Smooth muscle cell (in vitro differentiated cells): ENCODE measurements at regions not wholly inside any gene's neighbourhood (a gene's known extent, or its start where the extent isn't known, plus 50 kb on each side); places are given as distances from the start of the nearest gene placed in this dataset.

Source experiments
- DNase-seq: peaks from one replicate; lab custom pipeline; 2025; ENCODE audit not compliant: unreplicated experiment; lab: John Stamatoyannopoulos, UW
- H2AFZ ChIP-seq: fragments of 200-600 bp; sonication (generic); 2 replicates; pipeline ENCODE4 v1.6.0; 2016; ENCODE audit warnings: antibody characterized with exemption, low read depth, mild to moderate bottlenecking
- H3F3A ChIP-seq: fragments of 200-600 bp; sonication (generic); 2 replicates; pipeline ENCODE4 v1.6.0; 2017; ENCODE audit warnings: antibody characterized with exemption, low read depth
- H3K27ac ChIP-seq: fragments of 200-600 bp; sonication (generic); 2 replicates; pipeline ENCODE4 v1.5.1; 2016; ENCODE audit warnings: low read depth, mild to moderate bottlenecking
- H3K27me3 ChIP-seq: fragments of 200-600 bp; sonication (generic); 2 replicates; pipeline ENCODE4 v1.6.1; 2016; ENCODE audit warnings: low read depth, mild to moderate bottlenecking
- H3K36me3 ChIP-seq: fragments of 200-600 bp; sonication (generic); 2 replicates; pipeline ENCODE4 v1.5.1; 2016; ENCODE audit warnings: low read depth
- H3K4me1 ChIP-seq: fragments of 200-600 bp; sonication (generic); 2 replicates; pipeline ENCODE4 v1.5.1; 2016; ENCODE audit warnings: low read depth
- H3K4me2 ChIP-seq: fragments of 200-600 bp; sonication (generic); 2 replicates; pipeline ENCODE4 v1.6.0; 2016; ENCODE audit warnings: mild to moderate bottlenecking
- H3K4me3 ChIP-seq: fragments of 200-600 bp; sonication (generic); 2 replicates; pipeline ENCODE4 v1.5.1; 2016; ENCODE audit warnings: mild to moderate bottlenecking
- H3K79me2 ChIP-seq: fragments of 200-600 bp; sonication (generic); 2 replicates; pipeline ENCODE4 v1.6.0; 2016; ENCODE audit warnings: low read depth, mild to moderate bottlenecking
- H3K9ac ChIP-seq: fragments of 200-600 bp; sonication (generic); 2 replicates; pipeline ENCODE4 v1.6.0; 2016; ENCODE audit warnings: low read depth
- H3K9me3 ChIP-seq: fragments of 200-600 bp; sonication (generic); replicated peaks from 2 replicates; pipeline ENCODE4 v1.5.1; 2016; ENCODE audit warnings: low read depth
- H4K20me1 ChIP-seq: fragments of 200-600 bp; sonication (generic); 2 replicates; pipeline ENCODE4 v1.6.0; 2016; ENCODE audit warnings: low read depth
- WGBS: methylation state at CpG from one replicate; pipeline ENCODE4 v1.1.7; 2016; ENCODE audit warnings: low lambda C conversion rate; 5-methylcytosine and 5-hydroxymethylcytosine counted together
- TF ChIP-seq, protein P1 (sequence below): fragments of 200-600 bp; sonication (generic); IDR thresholded peaks from 2 replicates; pipeline ENCODE4 v1.5.1; 2017; ENCODE audit warnings: borderline replicate concordance, mild to moderate bottlenecking, antibody characterized with exemption; ENCODE audit not compliant: insufficient read depth, poor library complexity, severe bottlenecking

- Histone ChIP-seq H3K79me2 (no peaks in the 10 kb centered on the region), H3K4me2 (no peak overlapping the region), H3K27me3 (no peaks in the 10 kb centered on the region), H3K27ac (no peak overlapping the region), H4K20me1 (no peaks in the 10 kb centered on the region), H3K9me3 (no peaks in the 10 kb centered on the region), H3K4me1 (no peaks in the 10 kb centered on the region), H3K9ac (no peak overlapping the region), H3K4me3 (no peak overlapping the region), H2AFZ (no peak overlapping the region), H3K36me3 (no peaks in the 10 kb centered on the region), H3F3A (no peaks in the 10 kb centered on the region)
- DNase-seq: no peak
- TF ChIP-seq, protein P1, sequence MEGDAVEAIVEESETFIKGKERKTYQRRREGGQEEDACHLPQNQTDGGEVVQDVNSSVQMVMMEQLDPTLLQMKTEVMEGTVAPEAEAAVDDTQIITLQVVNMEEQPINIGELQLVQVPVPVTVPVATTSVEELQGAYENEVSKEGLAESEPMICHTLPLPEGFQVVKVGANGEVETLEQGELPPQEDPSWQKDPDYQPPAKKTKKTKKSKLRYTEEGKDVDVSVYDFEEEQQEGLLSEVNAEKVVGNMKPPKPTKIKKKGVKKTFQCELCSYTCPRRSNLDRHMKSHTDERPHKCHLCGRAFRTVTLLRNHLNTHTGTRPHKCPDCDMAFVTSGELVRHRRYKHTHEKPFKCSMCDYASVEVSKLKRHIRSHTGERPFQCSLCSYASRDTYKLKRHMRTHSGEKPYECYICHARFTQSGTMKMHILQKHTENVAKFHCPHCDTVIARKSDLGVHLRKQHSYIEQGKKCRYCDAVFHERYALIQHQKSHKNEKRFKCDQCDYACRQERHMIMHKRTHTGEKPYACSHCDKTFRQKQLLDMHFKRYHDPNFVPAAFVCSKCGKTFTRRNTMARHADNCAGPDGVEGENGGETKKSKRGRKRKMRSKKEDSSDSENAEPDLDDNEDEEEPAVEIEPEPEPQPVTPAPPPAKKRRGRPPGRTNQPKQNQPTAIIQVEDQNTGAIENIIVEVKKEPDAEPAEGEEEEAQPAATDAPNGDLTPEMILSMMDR: no peak
- WGBS: 50% methylated on average over 2 of the region's 2 CpGs
These were observed 496.5 kb downstream of the TOX3 start for GRCh38 chr16:52050418-52050817.

- no peak overlapping the region for H3K4me3 ChIP-seq
- no peaks in the 10 kb centered on the region for H3K9me3 ChIP-seq
- H3F3A ChIP-seq: no peaks in the 10 kb centered on the region
- H3K9ac ChIP-seq: no peak overlapping the region
- H2AFZ ChIP-seq: no peak overlapping the region
- WGBS: 60% methylated on average over 2 of the region's 2 CpGs
- no peaks in the 10 kb centered on the region for H4K20me1 ChIP-seq
- TF ChIP-seq, protein P1: no peak
- no peak overlapping the region for H3K27ac ChIP-seq
- H3K36me3 ChIP-seq: no peaks in the 10 kb centered on the region
- no peaks in the 10 kb centered on the region for H3K4me1 ChIP-seq
- H3K27me3 ChIP-seq: peaks cover 3% of the 10 kb centered on the region
- no peak overlapping the region for H3K4me2 ChIP-seq
- no peak for DNase-seq
- H3K79me2 ChIP-seq: no peaks in the 10 kb centered on the region
These were observed 511.5 kb downstream of the TOX3 start for GRCh38 chr16:52035436-52035835.

DNA sequence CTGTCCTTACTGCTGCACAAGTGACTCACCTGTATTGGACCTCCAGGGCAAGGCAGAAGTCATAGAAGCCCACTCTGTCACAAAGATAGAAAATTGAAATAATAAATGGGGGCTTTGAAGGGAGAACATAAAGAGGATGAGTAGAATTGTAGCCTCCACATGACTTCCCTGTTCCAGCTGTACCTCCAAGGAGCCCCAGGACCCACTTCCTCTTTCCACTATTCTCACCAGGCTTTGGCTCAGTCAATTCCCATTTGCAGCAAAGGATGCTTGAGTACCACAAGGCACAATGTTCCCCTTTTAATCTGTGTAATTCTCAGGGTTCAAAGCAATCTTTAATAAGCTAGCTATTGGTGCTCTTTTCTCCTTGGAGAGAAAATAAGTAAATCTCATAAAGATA, 512.1 kb downstream of the TOX3 start:
- H3K9ac ChIP-seq: no peak overlapping the region
- peaks cover 3% of the 10 kb centered on the region for H3K27me3 ChIP-seq
- no peak overlapping the region for H2AFZ ChIP-seq
- H3K79me2 ChIP-seq: no peaks in the 10 kb centered on the region
- no peak overlapping the region for H3K4me2 ChIP-seq
- H3K9me3 ChIP-seq: no peaks in the 10 kb centered on the region
- H3K36me3 ChIP-seq: no peaks in the 10 kb centered on the region
- H3K4me1 ChIP-seq: no peaks in the 10 kb centered on the region
- H3F3A ChIP-seq: no peaks in the 10 kb centered on the region
- H3K4me3 ChIP-seq: no peak overlapping the region
- no peak overlapping the region for H3K27ac ChIP-seq
- H4K20me1 ChIP-seq: no peaks in the 10 kb centered on the region
- TF ChIP-seq, protein P1: no peak
- DNase-seq: no peak

DNA sequence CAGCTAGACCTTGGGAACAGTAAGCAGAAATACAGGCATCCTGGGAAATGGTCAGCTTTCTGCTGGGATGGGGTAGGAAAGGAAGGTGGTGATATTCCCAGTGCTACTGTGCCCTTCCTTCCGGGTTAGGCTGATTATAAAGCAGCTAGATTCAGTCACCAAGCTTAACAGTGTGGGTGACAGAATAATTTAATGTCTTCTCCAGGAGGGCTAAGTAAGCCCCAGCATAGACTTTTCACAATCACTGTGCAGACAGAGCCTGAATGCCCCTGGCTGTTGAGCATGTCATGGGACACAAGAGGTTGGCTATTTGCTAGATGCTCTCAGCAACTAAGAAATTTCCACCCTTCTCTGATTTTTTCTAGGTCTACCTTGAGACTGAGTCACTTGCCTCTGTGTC, 513.0 kb downstream of the TOX3 start:
- TF ChIP-seq, protein P1: no peak
- no peaks in the 10 kb centered on the region for H4K20me1 ChIP-seq
- H3K4me2 ChIP-seq: no peak overlapping the region
- no peaks in the 10 kb centered on the region for H3K79me2 ChIP-seq
- H3F3A ChIP-seq: no peaks in the 10 kb centered on the region
- H2AFZ ChIP-seq: no peak overlapping the region
- H3K9ac ChIP-seq: no peak overlapping the region
- no peaks in the 10 kb centered on the region for H3K36me3 ChIP-seq
- H3K9me3 ChIP-seq: no peaks in the 10 kb centered on the region
- H3K27me3 ChIP-seq: peaks cover 3% of the 10 kb centered on the region
- H3K4me3 ChIP-seq: no peak overlapping the region
- no peaks in the 10 kb centered on the region for H3K4me1 ChIP-seq
- no peak overlapping the region for H3K27ac ChIP-seq
- WGBS: 76% methylated on average over 1 of the region's 1 CpG
- DNase-seq: no peak
